IPS-18c (cell line): ENCODE measurements at regions not wholly inside any gene's neighbourhood (a gene's known extent, or its start where the extent isn't known, plus 50 kb on each side); places are given as distances from the start of the nearest gene placed in this dataset.
"Not testable (repeated sequence)": the region's sequence is repeated elsewhere in the genome, so short reads cannot be mapped to it uniquely, and the experiment has no call there.

ENCODE experiments used
- H3K4me3 ChIP-seq: 2 replicates; pipeline ENCODE4 v1.7.0; 2013; ENCODE audit warnings: low read depth, mild to moderate bottlenecking, low read length, moderate library complexity; ENCODE audit not compliant: insufficient read depth
- H3K9me3 ChIP-seq: one replicate; pipeline ENCODE4 v1.6.1; 2013; ENCODE audit warnings: mild to moderate bottlenecking, low read length, moderate library complexity; ENCODE audit not compliant: control insufficient read depth, insufficient read depth

DNA sequence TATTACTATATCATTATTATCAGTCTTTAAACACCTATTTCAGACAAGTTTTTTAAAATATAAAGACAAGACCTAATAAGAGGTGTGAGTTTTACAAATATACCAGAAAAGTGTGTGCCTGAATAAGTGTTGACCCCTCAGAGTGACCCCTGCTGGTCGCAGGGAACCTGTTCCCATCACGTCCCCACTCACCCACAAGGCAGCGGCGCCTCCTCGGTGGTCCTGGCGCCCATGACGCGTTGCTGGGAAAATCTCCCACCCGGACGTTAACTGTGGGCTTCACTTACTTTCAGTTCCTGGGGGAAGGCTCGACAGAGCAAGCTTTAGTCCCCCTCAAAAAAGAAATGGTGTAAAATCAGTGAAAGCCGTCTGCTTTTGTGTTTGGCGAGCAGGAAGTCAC is 93.5 kb downstream of the TMEM18 start:
- H3K4me3 ChIP-seq, result no peak overlapping the region
- no peaks in the 10 kb centered on the region for H3K9me3 ChIP-seq

DNA sequence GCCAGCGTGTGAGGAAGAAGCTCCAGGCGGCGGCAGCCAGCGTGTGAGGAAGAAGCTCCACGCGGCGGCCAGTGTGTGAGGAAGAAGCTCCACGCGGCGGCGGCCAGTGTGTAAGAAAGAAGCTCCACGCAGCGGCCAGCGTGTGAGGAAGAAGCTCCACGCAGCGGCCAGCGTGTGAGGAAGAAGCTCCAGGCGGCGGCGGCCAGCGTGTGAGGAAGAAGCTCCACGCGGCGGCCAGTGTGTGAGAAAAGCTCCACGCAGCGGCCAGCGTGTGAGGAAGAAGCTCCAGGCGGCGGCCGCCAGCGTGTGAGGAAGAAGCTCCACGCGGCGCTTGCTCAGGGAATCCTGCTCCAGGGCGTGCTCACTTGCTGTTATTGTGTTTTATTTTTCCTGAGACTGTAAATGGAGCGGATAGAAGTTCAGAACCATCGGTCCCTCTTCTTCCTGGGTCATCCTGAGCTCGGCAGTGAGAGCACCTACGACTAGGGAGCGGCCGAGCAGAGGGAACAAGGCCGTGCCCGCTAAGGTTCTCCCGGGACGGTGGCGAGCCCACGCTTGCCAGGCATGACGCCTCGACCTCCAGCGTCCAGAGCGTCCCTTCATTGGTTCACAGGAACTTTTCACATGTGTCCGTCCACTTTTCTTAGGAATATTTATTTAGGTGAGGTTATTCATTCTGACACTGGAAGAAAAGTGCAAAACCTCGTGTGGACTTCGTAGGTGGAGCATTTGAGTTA is 94.2 kb downstream of the TMEM18 start:
- H3K9me3 ChIP-seq, result no peaks in the 10 kb centered on the region
- H3K4me3 ChIP-seq, result no peak overlapping the region

DNA sequence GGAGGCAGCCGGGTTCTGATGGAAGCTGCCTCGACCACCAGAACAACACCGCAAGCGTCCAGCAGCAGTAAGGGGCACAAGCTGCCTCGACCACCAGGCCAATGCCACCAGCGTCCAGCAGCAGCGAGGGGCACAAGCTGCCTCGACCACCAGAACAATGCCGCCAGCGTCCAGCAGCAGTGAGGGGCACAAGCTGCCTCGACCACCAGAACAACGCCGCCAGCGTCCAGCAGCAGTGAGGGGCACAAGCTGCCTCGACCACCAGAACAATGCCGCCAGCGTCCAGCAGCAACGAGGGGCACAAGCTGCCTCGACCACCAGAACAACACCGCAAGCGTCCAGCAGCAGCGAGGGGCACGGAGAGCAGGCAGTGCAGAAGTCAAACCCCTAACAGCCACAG is 94.9 kb downstream of the TMEM18 start:
- H3K4me3 ChIP-seq, H3K9me3 ChIP-seq: not testable (repeated sequence)

DNA sequence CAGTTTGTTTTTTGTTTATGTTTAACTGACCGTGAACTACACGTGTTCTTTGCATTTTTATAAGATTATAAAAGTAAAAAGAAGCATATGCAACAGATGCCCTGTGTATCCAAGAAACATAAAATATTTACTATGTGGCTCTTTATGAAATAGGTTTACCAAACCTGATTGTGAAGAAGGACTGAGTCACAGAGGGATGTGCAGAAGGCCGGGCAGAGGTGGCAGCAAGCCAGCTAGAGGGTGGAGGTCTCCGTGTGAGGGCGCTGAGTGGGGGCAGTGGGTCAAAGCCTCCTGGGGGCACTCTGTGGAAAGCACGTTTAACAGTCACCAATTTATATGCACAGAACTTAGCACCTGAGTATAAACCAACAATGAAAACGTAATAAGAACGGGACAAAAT is 97.2 kb downstream of the TMEM18 start:
- Histone ChIP-seq H3K9me3 (no peaks in the 10 kb centered on the region), H3K4me3 (no peak overlapping the region)

DNA sequence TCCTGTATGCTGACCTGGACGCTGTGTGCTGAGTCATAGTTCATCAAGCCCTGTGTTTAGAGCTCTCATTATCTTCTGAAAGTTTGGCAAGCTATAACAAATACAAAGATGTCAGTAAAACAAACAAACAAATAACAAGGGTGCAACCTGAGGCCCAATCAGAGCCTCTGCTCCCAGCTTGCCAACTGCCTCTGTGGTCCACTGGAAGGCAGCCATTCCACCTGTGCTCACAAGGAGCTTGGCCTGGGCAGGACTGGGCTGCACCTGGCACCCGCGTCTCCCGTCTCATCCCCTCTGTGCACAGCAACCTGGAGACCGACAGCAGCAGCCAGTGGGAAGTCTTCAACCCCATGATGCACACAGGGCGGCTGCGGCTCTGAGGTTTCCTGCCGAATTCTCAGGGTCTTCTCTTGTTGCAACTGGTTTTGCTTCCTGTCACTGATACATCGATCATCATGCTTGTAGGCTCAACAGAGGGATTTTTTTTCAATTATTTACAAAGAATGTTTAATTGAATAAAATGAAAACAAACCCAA is 97.8 kb downstream of the TMEM18 start:
- Histone ChIP-seq H3K9me3 (no peaks in the 10 kb centered on the region), H3K4me3 (no peak overlapping the region)

DNA sequence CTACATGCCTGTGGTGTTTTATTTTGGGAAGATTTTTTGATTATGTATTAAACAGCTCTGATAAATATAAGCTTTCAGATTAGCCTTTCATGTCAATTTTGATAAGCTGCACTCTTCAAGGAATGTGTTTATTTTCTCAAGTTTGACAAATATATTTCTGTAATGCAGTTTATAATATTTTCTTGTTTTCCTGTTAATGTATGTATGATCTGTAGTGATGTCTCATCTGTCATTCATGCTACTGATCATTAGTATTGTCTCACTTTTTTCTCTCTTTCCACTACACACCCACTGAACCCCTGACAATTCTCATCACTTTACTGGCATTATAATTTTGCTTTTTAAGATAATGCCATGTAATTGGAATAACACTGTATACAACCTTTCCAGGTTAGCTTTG is 100.9 kb downstream of the TMEM18 start:
- H3K9me3 ChIP-seq, result no peaks in the 10 kb centered on the region
- no peak overlapping the region for H3K4me3 ChIP-seq

DNA sequence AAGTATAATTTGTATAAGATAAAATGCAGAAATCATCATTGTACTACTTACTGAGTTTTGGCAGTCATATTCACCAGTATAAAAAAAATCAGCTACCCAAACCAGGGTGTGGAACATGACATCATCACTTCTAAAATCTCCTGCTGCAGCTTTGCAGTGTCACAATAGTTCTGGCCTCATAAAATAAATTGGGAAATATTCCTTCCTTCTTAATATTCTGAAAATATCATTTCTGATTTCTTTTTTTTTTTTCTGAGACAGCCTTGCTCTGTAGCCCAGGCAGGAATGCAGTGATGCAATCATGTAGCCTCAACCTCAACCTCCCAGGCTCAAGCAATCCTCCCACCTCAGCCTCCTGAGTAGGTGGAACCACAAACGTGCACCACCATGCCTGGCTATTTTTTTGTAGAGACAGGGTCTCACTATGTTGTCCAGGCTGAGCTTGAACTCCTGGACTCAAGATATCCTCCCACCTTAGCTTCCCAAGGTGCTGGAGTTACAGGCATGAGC is 101.4 kb downstream of the TMEM18 start:
- H3K4me3 ChIP-seq, result no peak overlapping the region
- no peaks in the 10 kb centered on the region for H3K9me3 ChIP-seq

DNA sequence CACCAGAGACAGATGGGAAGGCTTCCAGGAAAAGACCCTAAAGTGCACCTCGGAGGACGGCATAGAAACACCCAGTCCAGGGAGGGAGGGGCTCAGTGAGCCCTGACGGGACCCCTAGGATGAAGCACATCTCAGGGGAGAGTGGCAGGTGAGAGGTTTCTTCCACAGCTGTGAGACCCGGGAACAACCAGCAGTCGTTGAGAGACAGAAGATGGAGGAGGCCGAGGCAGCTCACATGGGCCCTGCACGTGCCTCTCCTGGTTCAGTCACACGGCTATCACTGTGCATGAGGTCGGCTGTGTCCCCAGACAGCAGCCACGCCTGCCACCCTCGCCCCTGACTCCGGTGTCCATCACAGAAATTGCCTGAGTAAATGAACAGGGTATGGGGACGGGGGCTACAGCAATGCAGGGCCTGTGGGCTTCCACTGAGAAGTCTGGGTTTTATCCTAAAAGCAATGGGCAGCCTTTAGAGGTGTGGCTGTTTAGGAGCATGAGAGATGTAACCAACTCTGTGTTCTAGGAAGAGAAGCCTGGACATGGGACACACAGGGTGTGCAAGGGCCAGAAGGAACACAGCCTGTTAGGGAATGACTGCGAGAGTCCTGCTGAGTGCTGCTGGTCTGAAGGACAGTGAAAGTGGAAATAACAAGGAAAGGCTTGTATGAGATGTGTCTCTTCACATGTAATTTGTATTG is 102.0 kb downstream of the TMEM18 start:
- no peaks in the 10 kb centered on the region for H3K9me3 ChIP-seq
- H3K4me3 ChIP-seq, result no peak overlapping the region

DNA sequence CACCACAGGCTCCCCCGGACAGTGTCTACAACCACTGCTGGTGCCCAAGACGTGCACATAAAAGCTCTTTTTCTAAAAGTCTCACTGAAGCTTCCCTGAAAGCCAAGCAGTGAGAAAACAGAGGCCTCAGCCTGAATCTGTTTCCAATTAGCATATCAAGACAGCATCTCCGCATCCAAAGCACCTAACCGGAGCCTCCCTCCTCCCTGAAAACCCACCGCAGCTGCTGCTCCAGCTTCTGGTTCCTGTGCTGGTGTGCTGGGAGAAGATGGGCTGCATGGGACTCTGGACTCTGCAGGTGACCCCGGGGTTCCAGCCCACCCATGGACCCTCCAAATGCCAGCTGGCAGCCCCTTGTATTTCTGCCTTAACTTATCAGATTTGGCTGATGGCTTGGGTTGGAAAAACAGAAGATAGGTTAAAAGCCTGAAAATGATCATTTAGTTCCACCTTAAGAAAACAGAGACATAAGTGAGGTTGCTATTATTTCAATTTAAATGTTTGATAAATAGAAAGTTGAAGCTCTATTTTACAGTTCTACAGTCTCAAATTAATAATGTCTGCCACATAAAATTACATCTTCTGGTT is 103.3 kb downstream of the TMEM18 start:
- Histone ChIP-seq H3K9me3 (no peaks in the 10 kb centered on the region), H3K4me3 (no peak overlapping the region)

DNA sequence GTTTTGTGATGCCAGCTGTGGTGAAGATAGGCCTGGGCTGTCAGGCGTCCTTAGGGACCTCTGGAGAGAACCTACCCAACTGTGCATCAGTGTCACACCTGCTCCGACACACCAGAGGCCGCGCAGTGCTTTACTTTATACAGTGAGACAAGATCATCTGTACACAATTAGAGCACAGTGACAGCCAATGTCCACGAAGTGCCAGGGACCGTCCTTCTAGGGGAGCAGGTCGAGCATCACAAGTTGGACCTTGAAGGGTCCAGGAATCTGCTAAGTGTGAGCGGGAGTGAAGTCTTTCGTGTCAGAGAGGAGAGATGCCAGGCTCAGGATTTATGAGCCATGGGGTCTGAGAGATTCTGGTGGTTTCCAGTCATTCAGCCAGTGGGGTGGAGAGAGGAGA is 104.2 kb downstream of the TMEM18 start:
- H3K9me3 ChIP-seq, result no peaks in the 10 kb centered on the region
- H3K4me3 ChIP-seq, result no peak overlapping the region

DNA sequence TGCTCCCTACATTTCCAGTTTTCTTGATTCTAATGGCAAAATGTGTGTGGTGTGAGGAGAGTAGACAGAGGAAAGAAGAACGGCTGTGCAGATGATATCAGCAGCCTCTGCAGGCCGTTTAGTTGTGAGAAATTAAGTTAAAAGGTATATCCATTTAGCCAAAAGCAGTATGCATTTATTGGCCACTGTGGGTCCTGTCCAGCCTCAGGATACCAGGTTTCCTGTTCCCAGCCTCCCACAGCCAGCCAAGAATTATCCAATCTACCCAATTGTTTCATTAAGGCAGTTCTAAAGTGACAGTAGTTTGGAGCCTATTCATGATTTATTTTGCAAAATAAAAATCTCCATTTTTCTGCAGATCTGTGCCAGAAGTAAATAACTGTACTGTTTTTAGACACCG is 107.5 kb downstream of the TMEM18 start:
- Histone ChIP-seq H3K9me3 (no peaks in the 10 kb centered on the region), H3K4me3 (no peak overlapping the region)

DNA sequence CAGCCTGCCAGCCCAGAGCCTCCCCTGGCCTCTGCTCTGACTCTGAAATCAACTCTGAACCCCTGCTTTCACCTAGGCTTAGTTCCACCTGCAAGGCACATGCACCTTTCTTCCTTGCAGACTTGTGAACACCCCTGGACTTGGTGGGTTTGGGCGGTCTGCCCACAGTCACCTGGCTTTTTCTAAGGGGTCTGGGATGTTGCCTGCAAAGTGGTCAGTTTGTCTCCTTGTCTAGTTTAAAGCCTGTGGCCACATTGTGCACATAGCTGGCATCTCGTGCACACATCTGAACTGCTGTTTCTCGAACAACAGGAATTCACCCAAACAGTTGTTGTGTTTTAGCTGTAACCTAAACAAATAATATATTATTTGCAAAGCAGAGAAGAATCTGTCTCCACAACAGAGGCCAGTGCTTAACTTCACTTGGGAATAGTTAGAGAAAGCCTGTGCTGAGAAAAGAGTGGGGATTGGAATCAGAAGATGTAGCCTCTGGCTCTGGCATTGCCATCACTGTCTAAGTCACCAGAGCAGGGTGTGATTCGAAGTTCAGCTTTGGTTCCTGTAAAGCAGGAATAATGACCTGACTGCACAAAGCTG is 108.5 kb downstream of the TMEM18 start:
- Histone ChIP-seq H3K4me3 (no peak overlapping the region), H3K9me3 (no peaks in the 10 kb centered on the region)

DNA sequence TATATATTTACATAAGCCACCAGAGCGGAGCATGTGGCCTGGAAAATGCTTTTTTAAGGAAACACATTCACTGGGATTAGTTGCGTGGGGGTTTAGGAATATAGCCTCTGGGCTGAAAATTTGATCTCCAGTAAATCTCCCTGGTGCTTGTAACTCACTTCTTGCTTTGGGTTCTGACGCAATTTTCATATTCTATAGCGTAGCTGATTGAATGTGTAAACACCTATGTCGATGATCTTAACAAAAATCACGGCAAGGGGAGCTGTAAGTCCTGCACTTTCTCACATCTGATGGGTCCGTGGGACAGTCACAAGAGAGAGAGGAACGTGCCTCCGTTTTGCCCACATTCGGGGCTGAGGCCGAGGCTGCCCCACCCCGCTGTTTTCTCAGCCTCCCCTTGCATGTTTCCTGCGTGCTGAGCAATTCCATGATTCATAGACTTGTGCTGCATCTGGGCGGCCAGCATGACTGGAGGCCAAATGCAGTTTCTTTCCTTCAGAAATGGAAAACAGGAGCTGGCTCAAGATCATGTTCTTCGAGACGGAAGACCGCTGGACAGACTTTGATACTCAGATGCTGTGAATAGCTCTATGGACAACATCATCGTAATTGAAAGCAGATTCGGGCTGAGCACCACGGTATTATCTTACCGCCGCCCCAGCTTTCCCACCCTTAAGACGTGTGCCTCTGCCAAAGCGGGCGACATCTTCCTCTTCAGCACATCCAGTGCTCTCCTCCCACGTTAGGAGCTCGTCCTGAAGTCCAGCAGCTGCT is 109.2 kb downstream of the TMEM18 start:
- no peak overlapping the region for H3K4me3 ChIP-seq
- peaks cover 1% of the 10 kb centered on the region for H3K9me3 ChIP-seq

DNA sequence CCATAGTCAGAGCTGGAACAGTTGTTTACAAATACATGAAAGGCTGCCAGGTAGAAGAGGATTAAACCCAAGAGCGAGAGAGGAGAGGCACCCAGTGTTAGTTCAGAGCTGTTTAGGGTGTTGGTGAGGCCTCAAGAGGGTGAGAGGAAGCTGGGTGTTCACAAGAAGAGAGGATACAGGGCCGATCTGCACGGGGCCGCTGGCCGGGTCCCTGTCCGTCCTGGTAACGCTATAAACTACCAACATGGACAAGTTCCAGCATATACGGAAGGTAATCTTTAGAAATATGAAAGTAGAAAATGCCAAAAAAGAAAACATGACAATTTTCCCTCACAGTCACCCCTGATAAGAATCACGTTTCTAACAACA is 109.7 kb downstream of the TMEM18 start:
- no peak overlapping the region for H3K4me3 ChIP-seq

DNA sequence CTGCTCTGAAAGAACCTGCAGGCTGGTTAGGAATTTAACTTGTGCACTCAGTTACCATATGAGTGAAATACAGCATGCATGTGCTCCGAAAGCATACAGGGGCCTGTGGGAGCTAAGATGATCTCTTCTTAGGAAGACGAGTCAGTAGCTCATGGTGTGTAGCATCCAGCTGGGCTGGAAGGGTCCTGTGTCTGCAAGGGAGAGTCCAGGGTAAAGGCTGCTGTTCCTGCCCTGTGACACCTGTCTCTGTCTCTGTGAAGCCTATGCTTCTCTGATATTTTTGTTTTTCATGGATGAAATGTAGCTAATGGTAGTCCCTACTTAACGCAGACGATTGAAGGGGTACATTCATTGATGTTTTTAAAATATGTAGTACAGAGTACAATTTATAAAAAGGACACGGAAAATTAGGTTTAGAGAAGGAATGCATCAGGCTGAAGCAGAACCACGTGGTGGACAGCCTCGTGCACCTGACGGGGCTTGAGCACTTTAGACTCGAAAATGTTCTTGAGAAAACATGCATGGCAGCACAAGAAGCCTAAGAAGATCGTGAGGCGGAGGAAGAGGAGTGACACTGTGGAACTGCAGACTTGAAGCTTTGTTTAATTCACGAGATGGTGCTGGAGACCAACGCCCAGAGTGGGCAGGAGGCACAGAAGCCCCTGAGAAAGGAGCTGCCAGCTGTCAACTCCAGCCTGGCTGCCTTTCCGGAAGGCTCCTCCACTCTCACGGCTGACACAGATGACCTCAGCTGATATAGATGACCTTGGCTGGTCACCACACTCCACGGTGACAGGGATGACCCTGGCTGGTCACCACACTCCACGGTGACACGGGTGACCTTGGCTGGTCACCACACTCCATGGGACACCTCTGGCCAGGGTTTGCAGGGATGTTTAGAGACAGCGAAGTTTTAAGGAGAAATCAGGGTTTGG is 110.6 kb downstream of the TMEM18 start:
- no peak overlapping the region for H3K4me3 ChIP-seq
- H3K9me3 ChIP-seq, result peaks cover 3% of the 10 kb centered on the region

More for the DNA sequence above, 109.7 kb downstream of the TMEM18 start:
- peaks cover 3% of the 10 kb centered on the region for H3K9me3 ChIP-seq
